ENCODE measurements at regions not wholly inside any gene's neighbourhood (a gene's known extent, or its start where the extent isn't known, plus 50 kb on each side); places are given as distances from the start of the nearest gene placed in this dataset.

DNA sequence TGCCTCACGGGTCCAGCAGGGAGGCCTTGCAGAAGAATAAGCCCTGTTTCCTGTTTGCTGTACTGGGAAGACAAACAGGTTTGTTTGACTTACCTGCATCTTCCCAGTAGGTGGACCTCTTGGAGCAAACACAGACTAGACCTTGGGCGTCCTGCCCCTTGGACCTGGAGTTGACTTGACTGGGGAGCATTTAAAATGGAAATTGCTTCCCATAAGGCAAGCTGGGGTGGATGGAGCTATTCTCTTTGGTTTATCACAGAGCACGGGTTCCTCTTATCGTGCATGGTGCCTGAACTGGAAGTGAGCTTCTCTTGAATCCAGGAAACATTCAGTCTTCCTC is 151.4 kb downstream of the RPLP1 start:
- ChIA-PET CTCF (interaction anchor here (1.2 kb wide), 1 partner anchor 28 kb away, joined by 3 read pairs; no protein-coding TSS in a partner anchor), POLR2A (no interaction called here)
- H3K4me3 ChIP-seq (ENCODE audit: low read depth, low read length): no peak overlapping the region
- no peaks in the 10 kb centered on the region for H3K9me3 ChIP-seq (ENCODE audit: control insufficient read depth, insufficient read depth, low read length)
- peaks cover 34% of the 10 kb centered on the region for H3K27me3 ChIP-seq (ENCODE audit: control insufficient read depth, insufficient read depth, low read length)
- TF ChIP-seq, protein P1, sequence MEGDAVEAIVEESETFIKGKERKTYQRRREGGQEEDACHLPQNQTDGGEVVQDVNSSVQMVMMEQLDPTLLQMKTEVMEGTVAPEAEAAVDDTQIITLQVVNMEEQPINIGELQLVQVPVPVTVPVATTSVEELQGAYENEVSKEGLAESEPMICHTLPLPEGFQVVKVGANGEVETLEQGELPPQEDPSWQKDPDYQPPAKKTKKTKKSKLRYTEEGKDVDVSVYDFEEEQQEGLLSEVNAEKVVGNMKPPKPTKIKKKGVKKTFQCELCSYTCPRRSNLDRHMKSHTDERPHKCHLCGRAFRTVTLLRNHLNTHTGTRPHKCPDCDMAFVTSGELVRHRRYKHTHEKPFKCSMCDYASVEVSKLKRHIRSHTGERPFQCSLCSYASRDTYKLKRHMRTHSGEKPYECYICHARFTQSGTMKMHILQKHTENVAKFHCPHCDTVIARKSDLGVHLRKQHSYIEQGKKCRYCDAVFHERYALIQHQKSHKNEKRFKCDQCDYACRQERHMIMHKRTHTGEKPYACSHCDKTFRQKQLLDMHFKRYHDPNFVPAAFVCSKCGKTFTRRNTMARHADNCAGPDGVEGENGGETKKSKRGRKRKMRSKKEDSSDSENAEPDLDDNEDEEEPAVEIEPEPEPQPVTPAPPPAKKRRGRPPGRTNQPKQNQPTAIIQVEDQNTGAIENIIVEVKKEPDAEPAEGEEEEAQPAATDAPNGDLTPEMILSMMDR (IDR thresholded peaks at IDR 0.05; ENCODE audit: low read depth, low read length): no peak
- no peak for DNase-seq (ENCODE audit: low read depth, low spot score)
- no peak overlapping the region for H3K27ac ChIP-seq (ENCODE audit: low read depth, low read length)

DNA sequence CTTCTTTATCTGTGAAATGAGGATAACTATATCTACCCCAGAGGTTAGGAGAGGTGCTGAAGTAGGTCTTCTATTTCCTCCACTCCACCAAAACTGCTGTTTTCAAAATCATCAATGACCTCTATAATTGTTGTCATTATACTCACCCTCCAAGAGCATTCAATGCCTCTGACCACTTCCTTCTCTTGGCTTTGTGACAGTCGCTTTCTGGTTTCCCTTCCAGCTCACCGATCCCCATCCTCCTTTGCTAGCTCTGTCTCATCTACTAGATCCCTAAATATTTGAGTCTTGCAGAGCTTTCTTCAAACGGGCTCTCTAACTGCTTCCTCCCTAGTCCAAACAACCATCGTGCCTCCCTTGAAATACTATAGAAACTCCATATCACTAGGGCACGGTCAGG is 153.5 kb downstream of the RPLP1 start:
- no peaks in the 10 kb centered on the region for H3K9me3 ChIP-seq (ENCODE audit: control insufficient read depth, insufficient read depth, low read length)
- H3K27ac ChIP-seq (ENCODE audit: low read depth, low read length): no peak overlapping the region
- H3K4me3 ChIP-seq (ENCODE audit: low read depth, low read length): no peak overlapping the region
- TF ChIP-seq, protein P1 (IDR thresholded peaks at IDR 0.05; ENCODE audit: low read depth, low read length): no peak
- ChIA-PET POLR2A (no interaction called here), CTCF (no interaction called here)
- H3K27me3 ChIP-seq (ENCODE audit: control insufficient read depth, insufficient read depth, low read length): peaks cover 27% of the 10 kb centered on the region
- no peak for DNase-seq (ENCODE audit: low read depth, low spot score)

DNA sequence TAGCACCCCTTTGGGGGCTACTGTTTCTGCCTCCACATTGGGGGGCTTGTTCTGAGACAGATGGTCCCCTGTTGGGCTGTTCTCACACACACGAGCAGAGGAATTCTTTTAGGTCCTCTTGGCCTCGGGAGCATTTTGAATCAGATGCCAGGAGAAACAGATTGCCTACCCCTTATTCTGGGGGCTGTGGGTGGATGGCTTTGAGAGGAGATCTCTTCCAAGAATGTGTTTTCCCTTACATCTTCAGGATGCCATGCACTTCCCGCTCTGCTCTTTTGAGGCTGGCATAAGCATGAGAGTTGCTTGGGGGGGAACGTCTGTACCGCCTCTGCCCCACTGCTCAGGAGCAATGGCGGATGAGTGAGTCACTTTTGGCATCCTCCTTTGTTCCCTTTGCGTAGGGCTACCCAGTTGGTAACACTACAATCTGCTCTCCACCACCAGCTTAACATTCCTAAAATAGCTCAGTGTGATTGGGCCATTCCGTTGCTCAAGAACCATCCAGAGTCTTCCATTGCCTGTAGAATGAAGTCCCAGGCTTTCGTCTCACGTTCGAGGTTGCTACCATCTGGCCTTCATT is 154.4 kb downstream of the RPLP1 start:
- DNase-seq (ENCODE audit: low read depth, low spot score): no peak
- H3K9me3 ChIP-seq (ENCODE audit: control insufficient read depth, insufficient read depth, low read length): no peaks in the 10 kb centered on the region
- H3K27me3 ChIP-seq (ENCODE audit: control insufficient read depth, insufficient read depth, low read length): peaks cover 26% of the 10 kb centered on the region

DNA sequence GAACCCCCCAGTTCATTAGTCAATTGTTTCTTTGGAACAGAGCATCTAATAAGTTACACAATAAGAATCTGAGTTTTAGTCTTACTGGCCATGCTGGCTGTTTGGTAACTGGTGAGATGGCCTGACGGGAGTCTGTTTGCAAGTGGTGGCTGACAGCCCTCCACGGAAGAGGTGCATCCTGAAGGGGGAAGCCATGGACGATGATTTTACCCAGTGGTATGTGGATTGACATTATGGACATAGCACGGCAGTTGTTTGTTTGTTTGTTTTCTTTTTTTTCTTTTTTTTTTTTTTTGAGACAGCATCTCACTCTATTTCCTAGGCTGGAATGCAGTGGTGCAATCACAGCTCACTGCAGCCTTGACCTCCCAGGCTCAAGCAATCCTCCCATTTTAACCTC is 156.0 kb downstream of the RPLP1 start:
- ChIA-PET POLR2A (interaction anchor here (0.7 kb wide), 1 partner anchor 446 kb away, joined by 4 read pairs; no protein-coding TSS in a partner anchor), CTCF (no interaction called here)
- Histone ChIP-seq H3K27me3 (ENCODE audit: control insufficient read depth, insufficient read depth, low read length) (peaks cover 17% of the 10 kb centered on the region), H3K27ac (ENCODE audit: low read depth, low read length) (no peak overlapping the region), H3K4me3 (ENCODE audit: low read depth, low read length) (no peak overlapping the region), H3K9me3 (ENCODE audit: control insufficient read depth, insufficient read depth, low read length) (no peaks in the 10 kb centered on the region)
- TF ChIP-seq, protein P1 (IDR thresholded peaks at IDR 0.05; ENCODE audit: low read depth, low read length): no peak
- DNase-seq (ENCODE audit: low read depth, low spot score): no peak

More for the DNA sequence above, 154.4 kb downstream of the RPLP1 start:
- TF ChIP-seq, protein P1 (IDR thresholded peaks at IDR 0.05; ENCODE audit: low read depth, low read length): no peak
- ChIA-PET POLR2A (no interaction called here), CTCF (no interaction called here)
- Histone ChIP-seq H3K27ac (ENCODE audit: low read depth, low read length) (no peak overlapping the region), H3K4me3 (ENCODE audit: low read depth, low read length) (no peak overlapping the region)

DNA sequence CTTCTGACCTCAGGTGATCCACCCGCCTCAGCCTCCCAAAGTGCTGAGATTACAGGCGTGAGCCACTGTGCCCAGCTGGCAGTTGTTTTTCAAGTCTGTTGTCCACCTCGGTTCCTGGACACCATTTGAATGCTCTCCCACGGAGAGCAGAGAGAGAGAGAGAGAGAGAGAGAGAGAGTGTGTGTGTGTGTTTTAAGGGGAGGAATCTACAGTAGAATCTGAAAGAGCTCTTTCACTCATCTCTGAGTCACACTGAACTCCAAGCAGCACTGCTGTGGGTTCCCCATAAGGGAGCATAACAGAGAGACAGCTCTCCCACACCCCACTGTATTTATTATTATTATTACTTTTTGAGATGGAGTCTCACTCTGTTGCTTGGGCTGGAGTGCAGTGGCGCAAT is 156.6 kb downstream of the RPLP1 start:
- H3K27ac ChIP-seq (ENCODE audit: low read depth, low read length): no peak overlapping the region
- CTCF ChIA-PET: no interaction called here
- H3K9me3 ChIP-seq (ENCODE audit: control insufficient read depth, insufficient read depth, low read length): no peaks in the 10 kb centered on the region
- TF ChIP-seq, protein P1 (IDR thresholded peaks at IDR 0.05; ENCODE audit: low read depth, low read length): no peak
- DNase-seq (ENCODE audit: low read depth, low spot score): no peak
- H3K27me3 ChIP-seq (ENCODE audit: control insufficient read depth, insufficient read depth, low read length): peaks cover 13% of the 10 kb centered on the region
- POLR2A ChIA-PET: interaction anchor here (0.7 kb wide), 1 partner anchor 446 kb away, joined by 4 read pairs; no protein-coding TSS in a partner anchor
- no peak overlapping the region for H3K4me3 ChIP-seq (ENCODE audit: low read depth, low read length)

All from AG04450 (cell line).